Lower lobe of right lung (tissue), 2 donors: ENCODE measurements at regions not wholly inside any gene's neighbourhood (a gene's known extent, or its start where the extent isn't known, plus 50 kb on each side); places are given as distances from the start of the nearest gene placed in this dataset.

Experiments
- ATAC-seq, 2 donors: fragments of 200-7000 bp; cut with Tn5 transposase; one replicate each; pipeline ENCODE4 v1.9.1; 2020 to 2022; ENCODE audit warnings: mild to moderate bottlenecking in 2 of 2, moderate library complexity in 2 of 2
- DNase-seq: peaks from one replicate; pipeline ENCODE4 v3.0.0-alpha.2; 2020
- H3K27ac ChIP-seq: fragments of 200-600 bp; one replicate; pipeline ENCODE4 v1.8.0; 2022
- H3K27me3 ChIP-seq: fragments of 200-600 bp; one replicate; pipeline ENCODE4 v1.8.0; 2022; ENCODE audit warnings: low read depth
- H3K36me3 ChIP-seq: fragments of 200-600 bp; one replicate; pipeline ENCODE4 v1.8.0; 2022; ENCODE audit warnings: mild to moderate bottlenecking
- H3K4me1 ChIP-seq: fragments of 200-600 bp; one replicate; pipeline ENCODE4 v1.8.0; 2022
- H3K4me3 ChIP-seq: fragments of 200-600 bp; one replicate; pipeline ENCODE4 v1.8.0; 2022; ENCODE audit warnings: mild to moderate bottlenecking
- H3K9me3 ChIP-seq: fragments of 200-600 bp; one replicate; pipeline ENCODE4 v1.8.0; 2022
- intact Hi-C: fragments of 100-400 bp; cut with DNase I; formaldehyde crosslinking; loops from one replicate; pipeline ENCODE4 v1.11.0; 2022
- TF ChIP-seq, protein P1 (sequence below): fragments of 200-600 bp; IDR thresholded peaks from one replicate; pipeline ENCODE4 v1.8.0; 2022; ENCODE audit warnings: antibody characterized with exemption, mild to moderate bottlenecking
- donor health status: DM: no; HTN: yes; CAD: no; lungs with severe emphysema.

DNA sequence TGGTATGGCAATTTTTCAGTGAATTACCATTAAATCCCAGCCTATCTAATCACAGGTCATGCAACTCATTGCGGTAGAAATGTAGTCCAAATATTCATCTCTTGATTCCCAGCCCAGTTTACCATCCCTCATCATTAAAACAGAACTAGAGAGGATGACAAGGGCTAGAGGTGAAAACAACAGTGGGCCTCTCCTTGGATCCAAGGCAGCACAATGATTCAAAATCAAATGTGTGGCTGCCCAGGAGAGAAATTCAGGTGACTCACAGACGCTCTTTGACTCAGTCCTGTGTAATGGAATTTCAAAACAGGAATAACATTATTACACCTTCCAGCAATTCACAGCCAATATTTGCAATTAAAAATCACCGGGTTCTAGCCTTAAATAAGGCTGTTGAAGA, 246.5 kb downstream of the TBL1XR1 start:
- H3K9me3 ChIP-seq: no peaks in the 10 kb centered on the region
- intact Hi-C loops: no loop called here
- DNase-seq (no peak), ATAC-seq (no peak)
- H3K36me3 ChIP-seq: no peaks in the 10 kb centered on the region
- TF ChIP-seq, protein P1, sequence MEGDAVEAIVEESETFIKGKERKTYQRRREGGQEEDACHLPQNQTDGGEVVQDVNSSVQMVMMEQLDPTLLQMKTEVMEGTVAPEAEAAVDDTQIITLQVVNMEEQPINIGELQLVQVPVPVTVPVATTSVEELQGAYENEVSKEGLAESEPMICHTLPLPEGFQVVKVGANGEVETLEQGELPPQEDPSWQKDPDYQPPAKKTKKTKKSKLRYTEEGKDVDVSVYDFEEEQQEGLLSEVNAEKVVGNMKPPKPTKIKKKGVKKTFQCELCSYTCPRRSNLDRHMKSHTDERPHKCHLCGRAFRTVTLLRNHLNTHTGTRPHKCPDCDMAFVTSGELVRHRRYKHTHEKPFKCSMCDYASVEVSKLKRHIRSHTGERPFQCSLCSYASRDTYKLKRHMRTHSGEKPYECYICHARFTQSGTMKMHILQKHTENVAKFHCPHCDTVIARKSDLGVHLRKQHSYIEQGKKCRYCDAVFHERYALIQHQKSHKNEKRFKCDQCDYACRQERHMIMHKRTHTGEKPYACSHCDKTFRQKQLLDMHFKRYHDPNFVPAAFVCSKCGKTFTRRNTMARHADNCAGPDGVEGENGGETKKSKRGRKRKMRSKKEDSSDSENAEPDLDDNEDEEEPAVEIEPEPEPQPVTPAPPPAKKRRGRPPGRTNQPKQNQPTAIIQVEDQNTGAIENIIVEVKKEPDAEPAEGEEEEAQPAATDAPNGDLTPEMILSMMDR: no peak
- no peak overlapping the region for H3K4me3 ChIP-seq
- no peaks in the 10 kb centered on the region for H3K4me1 ChIP-seq
- H3K27ac ChIP-seq: no peak overlapping the region
- H3K27me3 ChIP-seq: no peaks in the 10 kb centered on the region

DNA sequence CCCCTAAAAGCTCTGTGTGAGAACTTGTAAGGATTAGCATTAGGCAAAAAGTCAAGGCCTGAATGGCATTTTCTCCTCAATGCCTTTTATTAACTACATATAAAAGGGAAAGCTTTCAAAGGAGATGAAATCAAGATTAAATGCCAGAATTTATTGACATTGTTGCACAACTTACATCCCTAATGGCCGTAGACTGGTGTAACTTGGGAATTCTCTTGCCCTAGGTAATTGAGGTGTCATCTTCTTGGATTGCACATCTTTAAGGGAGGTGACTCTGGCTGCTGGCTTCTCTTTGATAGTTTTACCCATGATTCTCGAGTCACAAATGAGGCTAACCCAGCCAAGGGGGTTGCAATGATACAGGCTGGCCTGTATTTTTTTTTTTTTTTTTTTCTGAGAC, 249.1 kb downstream of the TBL1XR1 start:
- intact Hi-C loops: no loop called here

GRCh38 chr3:176946202-176946601, 251.1 kb downstream of the TBL1XR1 start:
- intact Hi-C loops: no loop called here
- DNase-seq: no peak
- Histone ChIP-seq H3K4me3 (no peak overlapping the region), H3K4me1 (no peaks in the 10 kb centered on the region), H3K9me3 (no peaks in the 10 kb centered on the region), H3K27ac (no peak overlapping the region), H3K36me3 (no peaks in the 10 kb centered on the region), H3K27me3 (no peaks in the 10 kb centered on the region)
- TF ChIP-seq, protein P1: no peak
- no peak for ATAC-seq

More for the DNA sequence above, 249.1 kb downstream of the TBL1XR1 start:
- H3K4me3 ChIP-seq: no peak overlapping the region
- TF ChIP-seq, protein P1: no peak
- no peak for ATAC-seq
- no peaks in the 10 kb centered on the region for H3K27me3 ChIP-seq
- no peak overlapping the region for H3K27ac ChIP-seq
- no peaks in the 10 kb centered on the region for H3K36me3 ChIP-seq
- H3K9me3 ChIP-seq: no peaks in the 10 kb centered on the region
- DNase-seq: no peak
- no peaks in the 10 kb centered on the region for H3K4me1 ChIP-seq

DNA sequence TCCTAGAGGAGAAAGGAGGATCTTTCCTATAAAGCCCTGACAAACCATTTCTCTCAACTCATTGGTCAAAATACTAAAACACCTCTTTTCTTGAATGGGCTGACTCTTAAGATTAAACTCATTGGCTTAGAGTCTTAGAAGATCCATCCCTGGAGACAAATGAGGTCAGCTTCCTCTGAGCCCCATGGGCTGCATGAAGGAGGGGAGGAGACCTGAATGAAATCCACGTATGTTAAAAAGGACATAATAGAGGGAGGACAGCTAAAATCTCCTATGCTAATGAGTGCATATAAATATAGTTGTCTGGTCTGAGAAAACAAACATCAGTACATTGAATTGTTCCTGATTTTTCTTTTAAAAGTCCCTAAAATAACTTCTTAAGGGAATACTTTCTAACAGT, 255.0 kb downstream of the TBL1XR1 start:
- no peaks in the 10 kb centered on the region for H3K27me3 ChIP-seq
- H3K4me3 ChIP-seq: no peak overlapping the region
- TF ChIP-seq, protein P1: no peak
- H3K36me3 ChIP-seq: no peaks in the 10 kb centered on the region
- DNase-seq: no peak
- no peaks in the 10 kb centered on the region for H3K9me3 ChIP-seq
- intact Hi-C loops: no loop called here
- peaks cover 6% of the 10 kb centered on the region for H3K4me1 ChIP-seq
- ATAC-seq: no peak
- H3K27ac ChIP-seq: no peak overlapping the region

DNA sequence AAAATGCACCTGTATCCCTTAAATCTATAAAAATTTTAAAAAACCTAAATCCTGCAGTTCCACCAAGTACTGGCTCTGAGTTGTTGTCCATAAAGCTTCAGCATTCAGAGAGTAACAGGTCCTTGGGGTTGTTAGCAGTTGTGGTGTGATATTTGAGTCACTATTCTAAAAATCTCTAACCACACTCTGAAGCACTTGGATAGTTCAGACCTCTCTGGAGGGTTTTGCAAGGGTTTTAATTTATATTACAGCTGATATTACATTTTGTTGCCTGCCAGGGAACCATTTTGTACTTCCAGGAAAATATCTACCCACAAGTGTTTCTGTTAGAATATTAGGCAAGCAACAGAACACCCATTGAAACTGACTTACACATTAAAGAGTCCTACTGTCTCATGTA, 255.6 kb downstream of the TBL1XR1 start:
- Histone ChIP-seq H3K27ac (no peak overlapping the region), H3K27me3 (no peaks in the 10 kb centered on the region), H3K36me3 (no peaks in the 10 kb centered on the region), H3K4me3 (no peak overlapping the region), H3K4me1 (peaks cover 6% of the 10 kb centered on the region), H3K9me3 (no peaks in the 10 kb centered on the region)
- TF ChIP-seq, protein P1: no peak
- intact Hi-C loops: no loop called here
- ATAC-seq (no peak), DNase-seq (no peak)
